HG03575 (cell line): ENCODE measurements at regions not wholly inside any gene's neighbourhood (a gene's known extent, or its start where the extent isn't known, plus 50 kb on each side); places are given as distances from the start of the nearest gene placed in this dataset.

Experiments
- ATAC-seq: cut with Tn5 transposase; IDR thresholded peaks from one replicate; pipeline ENCODE4 v1.9.1; 2021; ENCODE audit not compliant: unreplicated experiment, insufficient number of reproducible peaks, low FRiP score; ENCODE audit errors: extremely low read depth

GRCh38 chr2:117108741-117109267, 705.7 kb upstream of the DDX18 start:
- ATAC-seq: no peak

GRCh38 chr2:117118994-117119393, 695.5 kb upstream of the DDX18 start:
- no peak for ATAC-seq

GRCh38 chr2:117123362-117123761, 691.1 kb upstream of the DDX18 start:
- no peak for ATAC-seq

- no peak for ATAC-seq
Observed at GRCh38 chr2:117126656-117127055, 687.8 kb upstream of the DDX18 start.

GRCh38 chr2:117127680-117128079, 686.8 kb upstream of the DDX18 start:
- no peak for ATAC-seq

GRCh38 chr2:117128461-117128860, 686.0 kb upstream of the DDX18 start:
- ATAC-seq: no peak

- ATAC-seq: no peak
Observed at GRCh38 chr2:117137371-117137770, 677.1 kb upstream of the DDX18 start.

- no peak for ATAC-seq
Observed at GRCh38 chr2:117169036-117169765, 645.3 kb upstream of the DDX18 start.

- ATAC-seq: no peak
Observed at GRCh38 chr2:117170897-117171296, 643.6 kb upstream of the DDX18 start.

- no peak for ATAC-seq
Observed at GRCh38 chr2:117179405-117179804, 635.1 kb upstream of the DDX18 start.

GRCh38 chr2:117190856-117191559, 623.5 kb upstream of the DDX18 start:
- ATAC-seq: no peak

GRCh38 chr2:117195381-117195780, 619.1 kb upstream of the DDX18 start:
- ATAC-seq: no peak

GRCh38 chr2:117199511-117199910, 615.0 kb upstream of the DDX18 start:
- no peak for ATAC-seq

- no peak for ATAC-seq
Observed at GRCh38 chr2:117212562-117212961, 601.9 kb upstream of the DDX18 start.

GRCh38 chr2:117217145-117217544, 597.3 kb upstream of the DDX18 start:
- no peak for ATAC-seq

- ATAC-seq: no peak
Observed at GRCh38 chr2:117222809-117223208, 591.7 kb upstream of the DDX18 start.

- ATAC-seq: no peak
Observed at GRCh38 chr2:117232305-117232704, 582.2 kb upstream of the DDX18 start.

GRCh38 chr2:117257362-117257761, 557.1 kb upstream of the DDX18 start:
- ATAC-seq: no peak

- no peak for ATAC-seq
Observed at GRCh38 chr2:117269574-117269973, 544.9 kb upstream of the DDX18 start.

- ATAC-seq: no peak
Observed at GRCh38 chr2:117271631-117272030, 542.9 kb upstream of the DDX18 start.
